NCI-H524 (cell line): ENCODE measurements at regions not wholly inside any gene's neighbourhood (a gene's known extent, or its start where the extent isn't known, plus 50 kb on each side); places are given as distances from the start of the nearest gene placed in this dataset.
A peak's percentile ranks its signal among the peaks of the same experiment; 100 is the strongest.

Source experiments
- DNase-seq, 2 experiments: peaks; one replicate each; lab custom pipeline; 2025; lab: John Stamatoyannopoulos, UW

DNA sequence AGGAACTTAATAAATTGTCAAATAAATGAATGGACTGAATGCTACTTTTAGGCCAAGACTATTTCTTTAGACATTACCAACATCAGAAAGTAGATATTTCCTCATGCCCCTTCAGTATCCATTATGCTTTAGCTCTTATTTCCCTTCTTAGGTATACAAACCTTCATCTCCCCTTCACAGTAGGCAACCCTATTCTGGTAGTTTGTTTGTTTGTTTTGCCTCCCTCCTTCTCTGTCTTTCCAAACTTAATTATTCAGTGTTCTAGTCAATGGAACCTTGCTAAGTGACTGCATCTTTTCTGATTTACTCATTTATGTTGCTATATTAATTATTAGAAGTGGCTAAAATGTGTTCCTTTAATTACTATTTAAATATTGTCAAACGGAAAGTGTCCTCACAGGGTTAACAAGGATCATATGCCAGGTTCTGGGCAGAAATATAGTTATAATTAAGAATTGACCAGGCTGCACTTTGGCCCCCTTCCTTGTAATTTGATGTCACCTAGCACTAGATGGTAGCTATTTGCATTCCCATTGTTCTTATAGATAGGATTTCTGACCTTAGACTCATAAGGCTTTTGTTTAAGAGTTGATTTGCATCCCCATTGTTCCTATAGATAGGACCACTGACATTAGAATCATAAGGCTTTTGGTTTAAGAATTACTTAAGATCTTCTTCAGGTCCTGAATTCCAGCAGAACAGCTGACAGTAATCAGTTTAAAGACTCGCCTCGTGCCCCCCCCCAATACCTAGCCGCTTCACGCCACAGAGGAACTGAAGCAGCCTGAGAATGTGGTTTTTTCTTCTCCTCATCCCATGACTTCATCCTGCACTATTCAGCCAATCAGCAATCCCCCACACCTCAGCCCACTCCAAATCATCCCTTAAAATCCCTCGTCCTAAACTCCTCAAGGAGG, 84.4 kb upstream of the NUDT12 start:
- DNase-seq: no peak

DNA sequence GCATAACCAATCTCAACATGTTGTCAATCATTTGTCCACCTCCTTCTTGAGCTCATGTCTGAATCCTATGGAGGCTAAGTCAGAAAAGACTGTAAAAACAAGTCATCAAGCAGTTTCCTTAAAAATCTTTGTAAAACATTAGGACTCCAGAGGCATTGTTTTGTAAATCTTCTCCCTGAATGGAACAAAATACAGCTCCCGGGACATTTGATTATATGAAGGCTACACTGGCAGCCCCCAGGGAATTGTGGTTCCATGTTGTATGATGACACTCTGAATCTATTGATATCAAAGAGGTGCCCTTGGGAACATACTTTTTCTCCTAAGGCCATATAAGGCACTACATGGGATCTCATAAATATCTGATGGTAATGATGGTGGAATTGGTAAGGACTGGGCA, 83.2 kb upstream of the NUDT12 start:
- no peak for DNase-seq

DNA sequence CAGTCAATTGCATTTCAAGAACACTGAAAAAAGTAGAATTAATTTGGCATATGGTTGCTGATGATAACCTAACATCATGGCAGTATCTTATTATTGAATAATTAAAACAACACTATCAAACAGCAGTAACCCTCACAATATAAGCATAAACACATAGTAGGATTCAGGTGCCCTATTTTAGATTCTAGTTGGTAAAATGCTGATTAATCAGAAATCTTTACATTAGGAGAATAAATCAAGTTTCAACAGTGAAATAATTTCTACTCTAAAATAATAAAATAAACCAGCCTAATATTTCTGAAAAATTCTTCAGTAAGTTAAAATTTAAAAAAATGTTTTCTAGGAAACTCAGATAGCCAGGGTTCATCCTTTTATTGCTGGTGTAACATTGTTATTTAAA, 76.4 kb upstream of the NUDT12 start:
- DNase-seq: no peak

DNA sequence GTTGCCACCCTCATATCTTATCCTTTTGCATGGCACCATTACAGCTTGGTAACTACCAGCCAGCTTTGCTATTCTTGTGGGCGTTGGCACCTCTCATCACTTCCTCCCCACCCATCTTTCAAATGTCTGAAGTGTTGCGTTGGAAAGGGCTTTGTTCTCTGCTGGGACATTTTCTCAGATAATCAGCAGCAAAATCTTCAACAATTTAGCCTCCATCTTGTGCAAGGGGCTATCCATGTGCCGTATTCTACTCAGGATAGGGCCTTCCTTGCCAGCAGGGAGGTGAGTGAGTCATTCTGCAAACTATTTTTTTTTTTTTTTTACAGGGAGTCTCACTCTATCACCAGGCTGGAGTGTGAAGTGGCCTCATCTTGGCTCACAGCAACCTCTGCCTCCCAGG, 62.1 kb upstream of the NUDT12 start:
- no peak for DNase-seq

DNA sequence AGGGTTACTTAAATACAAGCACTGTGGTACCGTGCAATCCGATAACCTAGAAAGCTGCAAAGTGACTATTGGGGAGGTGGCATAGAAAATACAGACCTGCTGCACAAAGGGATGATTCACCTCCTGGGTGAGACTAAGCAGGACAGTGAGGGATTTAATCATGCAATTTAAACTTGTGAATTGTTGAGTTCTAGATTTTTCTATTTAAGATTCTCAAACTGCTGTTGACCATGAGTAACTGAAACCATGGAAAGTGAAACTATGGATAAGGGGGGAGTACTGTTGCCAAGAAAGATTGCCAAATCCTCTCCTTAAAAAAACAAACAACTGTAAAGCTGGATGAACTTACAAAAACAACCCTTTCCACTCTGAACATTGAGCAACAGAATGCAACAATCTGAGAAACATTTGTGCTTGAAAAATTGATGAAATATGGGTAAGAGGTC, 61.5 kb upstream of the NUDT12 start:
- DNase-seq: no peak

DNA sequence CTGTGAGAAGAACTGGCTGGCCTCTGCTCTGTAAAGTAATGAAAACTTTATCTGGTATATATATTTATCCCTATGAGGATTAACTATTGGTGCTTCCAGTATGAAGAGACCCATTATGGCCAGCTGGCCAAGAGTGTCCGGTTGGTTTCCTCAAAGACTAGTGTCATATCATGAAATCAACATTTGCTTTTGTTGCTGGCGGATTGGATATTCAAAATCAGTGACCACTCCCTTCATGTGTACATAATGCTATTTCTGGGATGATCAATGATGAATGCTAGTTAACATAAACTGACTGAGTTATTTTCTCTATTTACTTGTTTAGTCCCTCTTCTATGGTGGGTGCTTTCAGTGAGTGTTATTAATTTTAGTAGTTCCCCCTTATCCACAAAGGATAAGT, 60.8 kb upstream of the NUDT12 start:
- DNase-seq: no peak

DNA sequence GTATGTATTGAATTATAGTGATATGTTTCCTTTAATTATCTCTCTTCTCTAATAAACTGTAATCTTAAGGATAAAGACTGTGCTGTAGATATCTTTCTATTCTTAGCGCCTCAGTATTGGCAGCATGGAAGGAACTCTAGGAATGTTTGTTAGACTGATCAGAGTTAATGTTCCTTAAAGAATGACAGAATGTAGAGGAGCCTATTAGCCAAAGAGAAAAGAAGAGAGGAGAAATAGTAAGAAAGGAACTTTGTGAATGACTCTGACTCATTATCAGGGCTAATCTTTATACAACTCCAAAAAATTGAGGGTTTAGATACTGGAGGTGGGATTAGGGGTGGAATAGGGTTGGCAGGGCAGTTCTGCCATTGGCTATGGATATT, 59.0 kb upstream of the NUDT12 start:
- DNase-seq: no peak

DNA sequence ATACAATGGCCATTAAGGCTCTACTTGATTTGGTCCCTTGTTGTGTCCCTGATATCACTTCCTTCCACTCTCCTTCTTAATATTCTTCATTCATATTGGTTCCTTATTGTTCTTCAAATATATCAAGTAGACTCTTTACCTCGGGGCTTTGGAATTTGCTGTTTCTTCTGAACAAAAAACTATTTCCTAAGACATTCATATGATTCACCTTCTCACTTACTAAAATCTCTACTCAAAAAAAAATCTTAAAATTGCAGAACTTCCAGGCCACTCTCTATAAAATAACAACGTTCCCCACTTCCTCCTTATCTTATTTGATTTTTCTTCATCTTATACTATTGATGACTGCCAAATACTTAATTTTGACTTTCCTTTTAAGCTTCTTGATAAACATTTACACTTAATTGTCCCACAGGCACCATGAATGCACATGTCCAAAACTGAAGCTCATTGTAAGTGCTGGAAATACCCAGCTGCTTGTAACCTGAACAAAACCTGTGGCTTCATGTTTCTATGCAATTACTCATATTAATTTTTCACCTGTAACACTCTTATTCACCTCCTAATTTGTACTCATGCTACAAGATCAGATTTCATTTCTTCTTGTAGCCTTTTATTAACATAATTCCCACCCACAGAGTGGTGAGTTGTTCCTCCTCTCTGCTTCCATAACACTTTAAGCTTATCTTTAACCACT, 58.4 kb upstream of the NUDT12 start:
- DNase-seq: no peak

DNA sequence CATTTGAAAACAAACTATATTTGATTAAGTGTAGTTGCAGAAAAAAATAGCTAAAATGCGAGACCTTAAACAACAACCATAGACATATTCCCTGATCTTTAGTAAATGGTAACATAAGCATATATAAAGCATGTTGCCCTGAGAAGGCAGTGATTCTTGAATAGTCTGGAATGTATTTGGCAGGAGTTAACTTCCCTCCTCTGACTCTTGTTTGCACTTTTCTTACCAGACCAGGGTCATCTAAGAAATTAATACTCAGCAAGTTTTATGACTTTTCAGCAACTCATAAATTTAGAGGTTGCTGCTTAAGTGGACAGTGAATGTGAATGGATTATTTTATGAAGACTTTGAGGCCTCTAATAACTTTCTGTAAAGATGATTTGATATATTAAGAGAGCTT, 55.3 kb upstream of the NUDT12 start:
- no peak for DNase-seq

DNA sequence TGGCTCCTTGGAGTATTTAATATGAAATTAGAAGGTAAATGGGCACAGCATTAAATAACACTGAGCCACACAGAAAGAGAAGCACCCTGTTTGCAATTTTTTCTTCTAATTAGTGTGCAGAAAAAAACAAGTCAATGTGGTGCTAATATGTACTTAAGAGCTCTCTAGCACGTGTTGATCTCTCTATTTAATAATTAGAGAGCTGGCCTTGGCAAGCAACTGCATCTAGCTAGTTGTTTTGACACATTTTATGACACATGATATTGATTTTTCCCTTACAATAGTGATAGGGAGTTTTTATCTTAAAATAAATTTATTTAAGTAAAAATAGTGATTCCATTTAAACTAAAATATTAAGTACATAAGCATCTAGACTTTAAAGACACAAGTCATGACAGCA, 54.5 kb upstream of the NUDT12 start:
- DNase-seq: peak in 1 of 2 experiments; percentile 2

DNA sequence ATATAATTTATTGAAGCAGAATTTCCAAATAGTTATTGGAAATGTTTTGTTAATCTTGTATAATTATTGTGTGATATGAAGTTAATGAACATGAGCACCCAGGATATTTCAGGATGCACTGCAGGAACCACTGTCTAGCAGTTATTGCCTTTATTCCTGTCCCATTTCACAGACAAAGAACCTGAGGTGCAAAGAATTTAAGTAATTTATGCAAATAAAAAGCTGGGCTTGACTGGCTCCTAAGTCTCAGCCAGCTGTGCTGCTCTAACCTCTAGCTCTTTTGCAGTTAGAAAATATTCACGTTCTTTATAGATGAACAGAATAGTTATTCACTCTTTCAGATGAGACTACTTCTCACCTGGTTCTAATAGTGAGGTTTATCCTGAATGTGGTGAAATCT, 50.0 kb upstream of the NUDT12 start:
- no peak for DNase-seq
